Osteocyte (in vitro differentiated cells): ENCODE measurements at regions not wholly inside any gene's neighbourhood (a gene's known extent, or its start where the extent isn't known, plus 50 kb on each side); places are given as distances from the start of the nearest gene placed in this dataset.

Experiments used
- DNase-seq: peaks from one replicate; pipeline ENCODE4 v3.0.0; 2021; ENCODE audit warnings: mixed read lengths; ENCODE audit not compliant: unreplicated experiment; ENCODE audit errors: extremely low spot score
- H3K27ac Mint-ChIP-seq: one replicate; pipeline ENCODE4 v1.8.0; 2021; ENCODE audit warnings: mild to moderate bottlenecking, mixed read lengths; ENCODE audit not compliant: unreplicated experiment
- H3K27me3 Mint-ChIP-seq: one replicate; pipeline ENCODE4 v1.8.0; 2021; ENCODE audit warnings: mixed read lengths; ENCODE audit not compliant: unreplicated experiment
- H3K36me3 Mint-ChIP-seq: one replicate; pipeline ENCODE4 v1.8.0; 2021; ENCODE audit warnings: mixed read lengths; ENCODE audit not compliant: unreplicated experiment
- H3K4me1 Mint-ChIP-seq: one replicate; pipeline ENCODE4 v1.8.0; 2021; ENCODE audit warnings: mixed read lengths; ENCODE audit not compliant: unreplicated experiment
- H3K4me3 Mint-ChIP-seq: one replicate; pipeline ENCODE4 v1.8.0; 2021; ENCODE audit warnings: mild to moderate bottlenecking, moderate library complexity, mixed read lengths; ENCODE audit not compliant: unreplicated experiment
- H3K9me3 Mint-ChIP-seq: one replicate; pipeline ENCODE4 v1.8.0; 2021; ENCODE audit warnings: mixed read lengths; ENCODE audit not compliant: unreplicated experiment
- CTCF ChIP-seq: fragments of 200-600 bp; sonication (generic); IDR thresholded peaks from 2 replicates; pipeline ENCODE4 v1.5.0; 2021; ENCODE audit warnings: antibody characterized with exemption, mild to moderate bottlenecking, moderate library complexity

GRCh38 chr21:16070207-16070651, 340.4 kb downstream of the USP25 start:
- Mint-ChIP-seq H3K4me1 (peaks cover 26% of the 10 kb centered on the region), H3K36me3 (no peaks in the 10 kb centered on the region), H3K27me3 (no peaks in the 10 kb centered on the region), H3K9me3 (peaks cover 7% of the 10 kb centered on the region), H3K27ac (no peak overlapping the region), H3K4me3 (no peak overlapping the region)
- TF ChIP-seq CTCF, result no peak
- no peak for DNase-seq

GRCh38 chr21:16071092-16071491, 341.3 kb downstream of the USP25 start:
- DNase-seq, result no peak
- Mint-ChIP-seq H3K36me3 (no peaks in the 10 kb centered on the region), H3K27me3 (no peaks in the 10 kb centered on the region), H3K9me3 (no peaks in the 10 kb centered on the region), H3K4me1 (peaks cover 26% of the 10 kb centered on the region), H3K27ac (no peak overlapping the region), H3K4me3 (no peak overlapping the region)
- TF ChIP-seq CTCF, result no peak

- peaks cover 26% of the 10 kb centered on the region for H3K4me1 Mint-ChIP-seq
- no peaks in the 10 kb centered on the region for H3K36me3 Mint-ChIP-seq
- DNase-seq, result no peak
Observed at GRCh38 chr21:16071761-16072160, 342.0 kb downstream of the USP25 start.

GRCh38 chr21:16072221-16072620, 342.4 kb downstream of the USP25 start:
- Mint-ChIP-seq H3K27ac (peak overlapping the region; percentile 51), H3K4me3 (no peak overlapping the region), H3K27me3 (no peaks in the 10 kb centered on the region), H3K36me3 (no peaks in the 10 kb centered on the region), H3K9me3 (no peaks in the 10 kb centered on the region), H3K4me1 (peaks cover 26% of the 10 kb centered on the region)
- TF ChIP-seq CTCF, result no peak
- DNase-seq, result no peak

More at GRCh38 chr21:16071761-16072160, 342.0 kb downstream of the USP25 start:
- Mint-ChIP-seq H3K4me3 (no peak overlapping the region), H3K9me3 (no peaks in the 10 kb centered on the region), H3K27me3 (no peaks in the 10 kb centered on the region), H3K27ac (peak overlapping the region; percentile 51)
- TF ChIP-seq CTCF, result no peak

- Mint-ChIP-seq H3K4me3 (no peak overlapping the region), H3K27ac (peak overlapping the region; percentile 75), H3K36me3 (no peaks in the 10 kb centered on the region), H3K9me3 (no peaks in the 10 kb centered on the region), H3K4me1 (peaks cover 26% of the 10 kb centered on the region), H3K27me3 (no peaks in the 10 kb centered on the region)
- no peak for TF ChIP-seq CTCF
- DNase-seq, result no peak
Observed at GRCh38 chr21:16072737-16073136, 343.0 kb downstream of the USP25 start.
